Medulla oblongata (tissue), 1 donor: ENCODE measurements at regions not wholly inside any gene's neighbourhood (a gene's known extent, or its start where the extent isn't known, plus 50 kb on each side); places are given as distances from the start of the nearest gene placed in this dataset.

ENCODE experiments used
- DNase-seq: peaks from one replicate; pipeline ENCODE4 v3.0.0-alpha.2; 2015; ENCODE audit errors: extremely low spot score

- DNase-seq, result no peak
Observed at GRCh38 chr4:182971702-182972101, 54.5 kb upstream of the DCTD start.

- DNase-seq, result no peak
Observed at GRCh38 chr4:182969651-182970279, 52.6 kb upstream of the DCTD start.

- DNase-seq, result no peak
Observed at GRCh38 chr4:182968917-182969650, 51.9 kb upstream of the DCTD start.

- DNase-seq, result no peak
Observed at GRCh38 chr4:182967403-182967802, 50.2 kb upstream of the DCTD start.
